ENCODE measurements at regions not wholly inside any gene's neighbourhood (a gene's known extent, or its start where the extent isn't known, plus 50 kb on each side); places are given as distances from the start of the nearest gene placed in this dataset.

GRCh38 chr4:20378181-20378580 lies 126.5 kb downstream of the SLIT2 start:
- no CpG with 5 or more reads among the region's 1 CpG for WGBS (ENCODE audit: extremely low coverage, insufficient read length, low lambda C conversion rate)
- H4K91ac ChIP-seq (ENCODE audit: insufficient read length, low read depth, low read length) = no peak overlapping the region

More at GRCh38 chr4:20378181-20378580, 126.5 kb downstream of the SLIT2 start:
- no peak overlapping the region for H3K23ac ChIP-seq (ENCODE audit: insufficient read length, low read depth, low read length)
- no peaks in the 10 kb centered on the region for H3K27me3 Mint-ChIP-seq (ENCODE audit: low read depth)
- H3K4me2 ChIP-seq (ENCODE audit: insufficient read depth, insufficient read length, low read length) = no peak overlapping the region
- no peak overlapping the region for H2BK15ac ChIP-seq (ENCODE audit: low read depth, low read length)
- H4K8ac ChIP-seq (replicated peaks; ENCODE audit: insufficient read length, low read depth, low read length) = no peak overlapping the region
- H3K4me1 ChIP-seq (ENCODE audit: insufficient read depth, low read length) = no peaks in the 10 kb centered on the region; the same call in 1 of the 2 replicates
- no peak overlapping the region for H3K56ac ChIP-seq (ENCODE audit: insufficient read length, low read depth, low read length)
- no peak for DNase-seq
- H2BK5ac ChIP-seq (ENCODE audit: insufficient read length, low read length) = no peak overlapping the region
- H3K27ac ChIP-seq (ENCODE audit: insufficient read length, low read depth, low read length) = no peak overlapping the region
- H3K27me3 ChIP-seq (ENCODE audit: insufficient read depth, low read length) = no peaks in the 10 kb centered on the region
- no peak overlapping the region for H2AK5ac ChIP-seq (ENCODE audit: insufficient read length, low read length)
- H3K27ac Mint-ChIP-seq = no peak overlapping the region
- H3K4me3 Mint-ChIP-seq = no peak overlapping the region
- H3K9ac ChIP-seq (ENCODE audit: extremely low read depth, insufficient read length, low read length) = no peak overlapping the region
- no peak overlapping the region for H2BK20ac ChIP-seq (ENCODE audit: low read depth, low read length, poor library complexity, severe bottlenecking)
- H3K23me2 ChIP-seq (ENCODE audit: insufficient read length, low read depth, low read length, poor library complexity, severe bottlenecking) = no peaks in the 10 kb centered on the region
- no peak overlapping the region for H3K4ac ChIP-seq (ENCODE audit: low read depth, low read length)
- H3K18ac ChIP-seq (ENCODE audit: insufficient read length, low read depth, low read length) = no peak overlapping the region
- no peak overlapping the region for H2AFZ ChIP-seq (ENCODE audit: low read length)
- H3K4me1 Mint-ChIP-seq = peaks cover 10 to 13% of the 10 kb centered on the region in 2 experiments
- no peaks in the 10 kb centered on the region for H3K9me3 Mint-ChIP-seq
- no peak overlapping the region for H2BK12ac ChIP-seq (ENCODE audit: insufficient read length, low read depth, low read length)
- H3T11ph ChIP-seq (ENCODE audit: low read length) = no peak overlapping the region
- no peak overlapping the region for H3K14ac ChIP-seq (ENCODE audit: insufficient read depth, low read length)
- H2BK120ac ChIP-seq (ENCODE audit: low read depth, low read length, poor library complexity, severe bottlenecking) = no peak overlapping the region
- no peak overlapping the region for H4K5ac ChIP-seq (ENCODE audit: insufficient read length, low read depth, low read length)
- H3K79me1 ChIP-seq (ENCODE audit: insufficient read depth, low read depth, low read length, poor library complexity, severe bottlenecking) = no peaks in the 10 kb centered on the region
- no peaks in the 10 kb centered on the region for H4K20me1 ChIP-seq (ENCODE audit: control insufficient read depth, insufficient read depth, insufficient read length)
- no peaks in the 10 kb centered on the region for H3K79me2 ChIP-seq (ENCODE audit: insufficient read depth, low read length)
- no peak for TF ChIP-seq CTCF (conservative IDR thresholded peaks at IDR 0.05)
- H3K9me3 ChIP-seq (ENCODE audit: control insufficient read depth, low read depth, low read length) = no peaks in the 10 kb centered on the region
- H3K36me3 Mint-ChIP-seq (ENCODE audit: insufficient read depth in 1 of 3, low read depth in 3 of 3) = no peaks in the 10 kb centered on the region
